Small intestine (tissue), 7 donors: ENCODE measurements at regions not wholly inside any gene's neighbourhood (a gene's known extent, or its start where the extent isn't known, plus 50 kb on each side); places are given as distances from the start of the nearest gene placed in this dataset.
A peak's percentile ranks its signal among the peaks of the same experiment; 100 is the strongest.

Experiments used
- DNase-seq, 2 donors: peaks; one replicate each; pipeline versions ENCODE4 v3.0.0 to v3.0.0-alpha.2; 2013
- FAIRE-seq: peaks from 2 replicates; lab custom pipeline; 2012; peaks lifted over from hg19 to GRCh38; lab: Jason Lieb, UNC
- H3K27ac ChIP-seq, 3 donors: one replicate each; pipeline ENCODE4 v1.5.1; 2013; ENCODE audit warnings: low read length in 2 of 3, mild to moderate bottlenecking in 2 of 3, control low read depth in 1 of 3, inconsistent platforms in 1 of 3, low read depth in 1 of 3, moderate library complexity in 1 of 3
- H3K27me3 ChIP-seq, 3 donors: one replicate each; pipeline ENCODE4 v1.6.1; 2013; ENCODE audit warnings: low read length in 3 of 3, inconsistent platforms in 1 of 3; ENCODE audit not compliant: control insufficient read depth in 3 of 3, insufficient read depth in 3 of 3
- H3K36me3 ChIP-seq, 3 donors: one replicate each; pipeline ENCODE4 v1.6.1; 2013; ENCODE audit warnings: low read length in 3 of 3, inconsistent platforms in 1 of 3, low read depth in 1 of 3, mild to moderate bottlenecking in 1 of 3, moderate library complexity in 1 of 3; ENCODE audit not compliant: control insufficient read depth in 3 of 3, insufficient read depth in 2 of 3
- H3K4me1 ChIP-seq, 3 donors: one replicate each; pipeline ENCODE4 v1.6.1; 2013; ENCODE audit warnings: low read length in 2 of 3, inconsistent platforms in 1 of 3, low read depth in 1 of 3, mild to moderate bottlenecking in 1 of 3, moderate library complexity in 1 of 3; ENCODE audit not compliant: control insufficient read depth in 3 of 3, insufficient read depth in 2 of 3
- H3K4me3 ChIP-seq, 3 donors: one replicate each; pipeline ENCODE4 v1.5.1; 2013; ENCODE audit warnings: low read length in 3 of 3, control low read depth in 1 of 3, inconsistent platforms in 1 of 3, low read depth in 1 of 3, mild to moderate bottlenecking in 1 of 3, moderate library complexity in 1 of 3
- H3K9me3 ChIP-seq, 2 donors: one replicate each; pipeline ENCODE4 v1.6.1; 2013; ENCODE audit warnings: low read depth in 1 of 2, low read length in 1 of 2; ENCODE audit not compliant: control insufficient read depth in 2 of 2, insufficient read depth in 1 of 2
- WGBS, 3 donors: extraction: QIAGEN DNeasy Blood & Tissue Kit; methylation state at CpG; one replicate each; pipeline ENCODE4 v1.1.7; 2013; 5-methylcytosine and 5-hydroxymethylcytosine counted together
- donor health status: healthy with polysubstance abuse.
- donor health status: control.
- donor health status: control.
- donor health status: Bipolar disorder and iron deficiency.
- donor health status: healthy.

- FAIRE-seq: no peak
- H3K4me1 ChIP-seq: peaks cover 2 to 28% (median 9%) of the 10 kb centered on the region in 3 donors
Measured at GRCh38 chr20:19932170-19932667, 84.9 kb upstream of the NAA20 start.

GRCh38 chr20:19934792-19935491, 82.2 kb upstream of the NAA20 start:
- H3K36me3 ChIP-seq: peaks cover 0 to 26% (median 2%) of the 10 kb centered on the region in 3 donors
- WGBS, 3 donors: 17 to 34% (median 28%) methylated on average over 13 of the region's 13 CpGs
- peak overlapping the region in 2 of 3 donors; percentile 4 to 39 for H3K4me3 ChIP-seq
- DNase-seq (peak; percentile 79 to 96), FAIRE-seq (no peak)
- peak overlapping the region; percentile 57 to 92 (median 62) for H3K27ac ChIP-seq
- H3K4me1 ChIP-seq: peaks cover 0 to 28% (median 8%) of the 10 kb centered on the region in 3 donors
- no peaks in the 10 kb centered on the region for H3K27me3 ChIP-seq
- no peaks in the 10 kb centered on the region for H3K9me3 ChIP-seq

More at GRCh38 chr20:19932170-19932667, 84.9 kb upstream of the NAA20 start:
- no peak for DNase-seq
- Histone ChIP-seq H3K4me3 (no peak overlapping the region), H3K27me3 (no peaks in the 10 kb centered on the region), H3K27ac (peak overlapping the region in 1 of 3 donors; percentile 78), H3K36me3 (peaks cover 0 to 28% (median 0%) of the 10 kb centered on the region in 3 donors), H3K9me3 (no peaks in the 10 kb centered on the region)
- 51 to 79% (median 79%) methylated on average over 9 of the region's 9 CpGs for WGBS, 3 donors

GRCh38 chr20:19935842-19936241, 81.3 kb upstream of the NAA20 start:
- H3K36me3 ChIP-seq: peaks cover 0 to 32% (median 2%) of the 10 kb centered on the region in 3 donors

GRCh38 chr20:19936466-19937200, 80.5 kb upstream of the NAA20 start:
- Histone ChIP-seq H3K4me1 (peaks cover 0 to 28% (median 8%) of the 10 kb centered on the region in 3 donors), H3K27ac (peak overlapping the region in 2 of 3 donors; percentile 57 to 92), H3K9me3 (no peaks in the 10 kb centered on the region), H3K36me3 (peaks cover 2 to 38% (median 2%) of the 10 kb centered on the region in 3 donors), H3K27me3 (no peaks in the 10 kb centered on the region), H3K4me3 (no peak overlapping the region)
- no peak for FAIRE-seq
- DNase-seq: no peak
- 64 to 75% (median 75%) methylated on average over 8 of the region's 8 CpGs for WGBS, 3 donors

More at GRCh38 chr20:19935842-19936241, 81.3 kb upstream of the NAA20 start:
- FAIRE-seq: no peak
- no peaks in the 10 kb centered on the region for H3K9me3 ChIP-seq
- H3K27me3 ChIP-seq: no peaks in the 10 kb centered on the region
- peak; percentile 56 to 61 for DNase-seq
- H3K4me1 ChIP-seq: peaks cover 0 to 28% (median 8%) of the 10 kb centered on the region in 3 donors
- 18 to 61% (median 24%) methylated on average over 7 of the region's 7 CpGs for WGBS, 3 donors
- H3K4me3 ChIP-seq: no peak overlapping the region
- peak overlapping the region; percentile 1 to 92 (median 57) for H3K27ac ChIP-seq

GRCh38 chr20:19937218-19937617, 79.9 kb upstream of the NAA20 start:
- Histone ChIP-seq H3K4me1 (peaks cover 0 to 28% (median 5%) of the 10 kb centered on the region in 3 donors), H3K4me3 (no peak overlapping the region), H3K27ac (peak overlapping the region in 1 of 3 donors; percentile 63), H3K27me3 (no peaks in the 10 kb centered on the region), H3K9me3 (no peaks in the 10 kb centered on the region), H3K36me3 (peaks cover 2 to 38% (median 2%) of the 10 kb centered on the region in 3 donors)
- 43 to 53% (median 43%) methylated on average over 11 of the region's 11 CpGs for WGBS, 3 donors
- DNase-seq (no peak), FAIRE-seq (no peak)

GRCh38 chr20:19937651-19938420, 79.3 kb upstream of the NAA20 start:
- Histone ChIP-seq H3K4me3 (no peak overlapping the region), H3K4me1 (peaks cover 0 to 25% (median 2%) of the 10 kb centered on the region in 3 donors), H3K9me3 (no peaks in the 10 kb centered on the region), H3K27ac (no peak overlapping the region), H3K27me3 (no peaks in the 10 kb centered on the region), H3K36me3 (peaks cover 2 to 36% (median 2%) of the 10 kb centered on the region in 3 donors)
- no peak for DNase-seq
- WGBS, 3 donors: 64 to 72% (median 65%) methylated on average over 8 of the region's 8 CpGs
- FAIRE-seq: no peak

- peaks cover 0 to 25% (median 4%) of the 10 kb centered on the region in 3 donors for H3K4me1 ChIP-seq
- H3K27ac ChIP-seq: no peak overlapping the region
Measured at GRCh38 chr20:19938421-19939090, 78.6 kb upstream of the NAA20 start.

More at GRCh38 chr20:19938421-19939090, 78.6 kb upstream of the NAA20 start:
- no peaks in the 10 kb centered on the region for H3K9me3 ChIP-seq
- H3K4me3 ChIP-seq: no peak overlapping the region
- WGBS, 3 donors: 88 to 94% (median 92%) methylated on average over 4 of the region's 4 CpGs
- DNase-seq (no peak), FAIRE-seq (no peak)
- peaks cover 2 to 38% (median 2%) of the 10 kb centered on the region in 3 donors for H3K36me3 ChIP-seq
- H3K27me3 ChIP-seq: no peaks in the 10 kb centered on the region
